ENCODE measurements at regions not wholly inside any gene's neighbourhood (a gene's known extent, or its start where the extent isn't known, plus 50 kb on each side); places are given as distances from the start of the nearest gene placed in this dataset.

- no peak overlapping the region for H3K27ac ChIP-seq
- no peaks in the 10 kb centered on the region for H3K9me2 ChIP-seq (ENCODE audit: insufficient read depth)
- no peaks in the 10 kb centered on the region for H3K9me3 ChIP-seq (ENCODE audit: insufficient read depth, low read depth)
- no TSS peak for BruUV-seq (replicated peaks)
- no peaks in the 10 kb centered on the region for H3K4me1 ChIP-seq (replicated peaks; ENCODE audit: insufficient read depth)
- TF ChIP-seq EZH2 (IDR thresholded peaks at IDR 0.05; ENCODE audit: low read depth) (no peak), CTCF (conservative IDR thresholded peaks at IDR 0.05) (no peak)
- no peaks in the 10 kb centered on the region for H4K20me1 ChIP-seq (ENCODE audit: insufficient read depth)
- H3K4me2 ChIP-seq: no peak overlapping the region
- ChIA-PET CTCF (no interaction called here), POLR2A (ENCODE audit: unreplicated experiment) (no interaction called here)
- no peaks in the 10 kb centered on the region for H3K36me3 ChIP-seq (ENCODE audit: low read depth)
- no peaks in the 10 kb centered on the region for H3F3A ChIP-seq (ENCODE audit: insufficient read depth, low read depth)
- DNase-seq: no peak
- no peaks in the 10 kb centered on the region for H3K27me3 ChIP-seq (ENCODE audit: insufficient read depth, low read depth)
- H3K79me2 ChIP-seq (ENCODE audit: low read depth): no peaks in the 10 kb centered on the region
- H2AFZ ChIP-seq: no peak overlapping the region
- no peak overlapping the region for H3K4me3 ChIP-seq
- intact Hi-C loops (cut with micrococcal nuclease; ENCODE audit: unreplicated experiment): no loop called here
These were observed 500.9 kb upstream of the HTR2A start for GRCh38 chr13:47397739-47398138.

GRCh38 chr13:47396915-47397314 lies 500.1 kb upstream of the HTR2A start:
- no peaks in the 10 kb centered on the region for H3K27me3 ChIP-seq (ENCODE audit: insufficient read depth, low read depth)
- no peak overlapping the region for H3K4me2 ChIP-seq
- intact Hi-C loops (cut with micrococcal nuclease; ENCODE audit: unreplicated experiment): no loop called here
- ChIA-PET POLR2A (ENCODE audit: unreplicated experiment) (no interaction called here), CTCF (no interaction called here)
- no TSS peak for BruUV-seq (replicated peaks)
- H3K79me2 ChIP-seq (ENCODE audit: low read depth): no peaks in the 10 kb centered on the region
- no peaks in the 10 kb centered on the region for H3K36me3 ChIP-seq (ENCODE audit: low read depth)
- TF ChIP-seq EZH2 (IDR thresholded peaks at IDR 0.05; ENCODE audit: low read depth): no peak
- no peak for TF ChIP-seq CTCF (conservative IDR thresholded peaks at IDR 0.05)
- no peaks in the 10 kb centered on the region for H3K4me1 ChIP-seq (replicated peaks; ENCODE audit: insufficient read depth)
- H3K9me2 ChIP-seq (ENCODE audit: insufficient read depth): no peaks in the 10 kb centered on the region
- H4K20me1 ChIP-seq (ENCODE audit: insufficient read depth): no peaks in the 10 kb centered on the region
- H2AFZ ChIP-seq: no peak overlapping the region
- no peak overlapping the region for H3K4me3 ChIP-seq
- H3K27ac ChIP-seq: no peak overlapping the region
- no peak for DNase-seq
- no peaks in the 10 kb centered on the region for H3K9me3 ChIP-seq (ENCODE audit: insufficient read depth, low read depth)
- no peaks in the 10 kb centered on the region for H3F3A ChIP-seq (ENCODE audit: insufficient read depth, low read depth)

- Histone ChIP-seq H3K27me3 (ENCODE audit: insufficient read depth, low read depth) (no peaks in the 10 kb centered on the region), H3K9me2 (ENCODE audit: insufficient read depth) (no peaks in the 10 kb centered on the region), H3K36me3 (ENCODE audit: low read depth) (no peaks in the 10 kb centered on the region), H3K4me3 (no peak overlapping the region), H3K9me3 (ENCODE audit: insufficient read depth, low read depth) (no peaks in the 10 kb centered on the region), H3K4me2 (no peak overlapping the region), H3K27ac (no peak overlapping the region), H3K4me1 (replicated peaks; ENCODE audit: insufficient read depth) (no peaks in the 10 kb centered on the region), H3F3A (ENCODE audit: insufficient read depth, low read depth) (no peaks in the 10 kb centered on the region), H3K79me2 (ENCODE audit: low read depth) (no peaks in the 10 kb centered on the region), H4K20me1 (ENCODE audit: insufficient read depth) (no peaks in the 10 kb centered on the region), H2AFZ (no peak overlapping the region)
- ChIA-PET CTCF (no interaction called here), POLR2A (ENCODE audit: unreplicated experiment) (no interaction called here)
- intact Hi-C loops (cut with micrococcal nuclease; ENCODE audit: unreplicated experiment): no loop called here
- no TSS peak for BruUV-seq (replicated peaks)
- no peak for TF ChIP-seq EZH2 (IDR thresholded peaks at IDR 0.05; ENCODE audit: low read depth)
- no peak for TF ChIP-seq CTCF (conservative IDR thresholded peaks at IDR 0.05)
- no peak for DNase-seq
These were observed 477.9 kb upstream of the HTR2A start for GRCh38 chr13:47374741-47375140.

Measured in PC-9 (cell line).